KMS-11 (cell line): ENCODE measurements at regions not wholly inside any gene's neighbourhood (a gene's known extent, or its start where the extent isn't known, plus 50 kb on each side); places are given as distances from the start of the nearest gene placed in this dataset.

Experiments
- H2AFZ ChIP-seq: fragments of 200-600 bp; sonication (generic); 2 replicates; pipeline ENCODE4 v1.6.1; 2016; ENCODE audit warnings: antibody characterized with exemption, mixed run types, low read depth
- H3K27ac ChIP-seq: fragments of 200-600 bp; sonication (generic); 2 replicates; pipeline ENCODE4 v1.6.1; 2016; ENCODE audit warnings: mild to moderate bottlenecking, mixed run types
- H3K27me3 ChIP-seq: fragments of 200-600 bp; sonication (generic); 2 replicates; pipeline ENCODE4 v1.6.1; 2017; ENCODE audit warnings: mild to moderate bottlenecking, low read depth, mixed run types, moderate library complexity; ENCODE audit not compliant: insufficient read depth
- H3K36me3 ChIP-seq: fragments of 200-600 bp; sonication (generic); 2 replicates; pipeline ENCODE4 v1.6.1; 2017; ENCODE audit warnings: mild to moderate bottlenecking, mixed run types; ENCODE audit not compliant: insufficient read depth
- H3K4me1 ChIP-seq: fragments of 200-600 bp; sonication (generic); 2 replicates; pipeline ENCODE4 v1.6.1; 2016; ENCODE audit warnings: mild to moderate bottlenecking, low read depth, mixed run types; ENCODE audit not compliant: poor library complexity, severe bottlenecking
- H3K4me2 ChIP-seq: fragments of 200-600 bp; sonication (generic); 2 replicates; pipeline ENCODE4 v1.7.0; 2016; ENCODE audit warnings: mild to moderate bottlenecking, mixed run types
- H3K4me3 ChIP-seq: fragments of 200-600 bp; sonication (generic); IDR thresholded peaks from 2 replicates; pipeline ENCODE4 v1.6.1; 2017; ENCODE audit warnings: low read depth, low read length, mixed read lengths; ENCODE audit not compliant: insufficient read depth
- H3K79me2 ChIP-seq: fragments of 200-600 bp; sonication (generic); 2 replicates; pipeline ENCODE4 v1.6.1; 2016; ENCODE audit warnings: low read depth, mixed run types; ENCODE audit not compliant: insufficient read depth
- H3K9ac ChIP-seq: fragments of 200-600 bp; sonication (generic); 2 replicates; pipeline ENCODE4 v1.6.1; 2016; ENCODE audit warnings: mild to moderate bottlenecking, mixed run types
- H4K20me1 ChIP-seq: fragments of 200-600 bp; sonication (generic); 2 replicates; pipeline ENCODE4 v1.6.1; 2016; ENCODE audit warnings: mild to moderate bottlenecking, mixed run types; ENCODE audit not compliant: insufficient read depth
- CTCF ChIP-seq: fragments of 200-600 bp; sonication (generic); conservative IDR thresholded peaks from 2 replicates; pipeline ENCODE4 v1.6.1; 2017; ENCODE audit warnings: low read depth, mild to moderate bottlenecking, antibody characterized with exemption, low read length, moderate library complexity, mixed read lengths

GRCh38 chr6:148154668-148155067 is 188.0 kb upstream of the SASH1 start:
- Histone ChIP-seq H3K4me3 (no peak overlapping the region), H2AFZ (no peak overlapping the region), H3K4me2 (no peak overlapping the region), H3K27ac (no peak overlapping the region), H3K79me2 (no peaks in the 10 kb centered on the region), H3K9ac (no peak overlapping the region), H3K36me3 (no peaks in the 10 kb centered on the region), H3K27me3 (no peaks in the 10 kb centered on the region), H3K4me1 (no peaks in the 10 kb centered on the region), H4K20me1 (no peaks in the 10 kb centered on the region)
- no peak for TF ChIP-seq CTCF

- Histone ChIP-seq H4K20me1 (no peaks in the 10 kb centered on the region), H3K79me2 (no peaks in the 10 kb centered on the region), H3K27me3 (no peaks in the 10 kb centered on the region), H3K27ac (no peak overlapping the region), H3K4me1 (no peaks in the 10 kb centered on the region), H3K4me2 (no peak overlapping the region), H2AFZ (no peak overlapping the region), H3K36me3 (no peaks in the 10 kb centered on the region), H3K9ac (no peak overlapping the region), H3K4me3 (no peak overlapping the region)
- TF ChIP-seq CTCF, result no peak
These were observed 187.3 kb upstream of the SASH1 start for GRCh38 chr6:148155293-148155692.

- no peaks in the 10 kb centered on the region for H3K36me3 ChIP-seq
- H3K27me3 ChIP-seq, result no peaks in the 10 kb centered on the region
- no peak overlapping the region for H3K4me2 ChIP-seq
- H3K9ac ChIP-seq, result no peak overlapping the region
- H4K20me1 ChIP-seq, result no peaks in the 10 kb centered on the region
- H3K4me3 ChIP-seq, result no peak overlapping the region
- no peaks in the 10 kb centered on the region for H3K79me2 ChIP-seq
- no peak for TF ChIP-seq CTCF
- H3K4me1 ChIP-seq, result no peaks in the 10 kb centered on the region
- no peak overlapping the region for H2AFZ ChIP-seq
- H3K27ac ChIP-seq, result no peak overlapping the region
These were observed 184.8 kb upstream of the SASH1 start for GRCh38 chr6:148157841-148158240.

GRCh38 chr6:148164645-148165044 is 178.0 kb upstream of the SASH1 start:
- no peak overlapping the region for H2AFZ ChIP-seq
- no peak for TF ChIP-seq CTCF
- no peak overlapping the region for H3K4me3 ChIP-seq

More at GRCh38 chr6:148164645-148165044, 178.0 kb upstream of the SASH1 start:
- Histone ChIP-seq H3K9ac (no peak overlapping the region), H4K20me1 (no peaks in the 10 kb centered on the region), H3K79me2 (no peaks in the 10 kb centered on the region), H3K36me3 (no peaks in the 10 kb centered on the region), H3K4me1 (no peaks in the 10 kb centered on the region), H3K27ac (no peak overlapping the region), H3K4me2 (no peak overlapping the region), H3K27me3 (no peaks in the 10 kb centered on the region)
